Activated naive CD4-positive, alpha-beta T cell treated with anti-CD3 and anti-CD28 coated beads, Interleukin-2, amount 50 U/mL, for 24 hours (primary cell): ENCODE measurements at regions not wholly inside any gene's neighbourhood (a gene's known extent, or its start where the extent isn't known, plus 50 kb on each side); places are given as distances from the start of the nearest gene placed in this dataset.
A peak's percentile ranks its signal among the peaks of the same experiment; 100 is the strongest.

Experiments
- H3K27ac Mint-ChIP-seq: one replicate; pipeline ENCODE4 v1.8.0; 2021; ENCODE audit warnings: mild to moderate bottlenecking, mixed read lengths
- H3K27me3 Mint-ChIP-seq: one replicate; pipeline ENCODE4 v1.8.0; 2021; ENCODE audit warnings: mixed read lengths
- H3K36me3 Mint-ChIP-seq: one replicate; pipeline ENCODE4 v1.8.0; 2021; ENCODE audit warnings: mixed read lengths
- H3K4me1 Mint-ChIP-seq: one replicate; pipeline ENCODE4 v1.8.0; 2021; ENCODE audit warnings: mixed read lengths
- H3K4me3 Mint-ChIP-seq: one replicate; pipeline ENCODE4 v1.8.0; 2021; ENCODE audit warnings: mild to moderate bottlenecking, mixed read lengths
- H3K9me3 Mint-ChIP-seq: one replicate; pipeline ENCODE4 v1.8.0; 2021; ENCODE audit warnings: mixed read lengths

- H3K36me3 Mint-ChIP-seq = peaks cover 5% of the 10 kb centered on the region
Measured at GRCh38 chr12:131603939-131604795, 106.7 kb upstream of the SFSWAP start.

DNA sequence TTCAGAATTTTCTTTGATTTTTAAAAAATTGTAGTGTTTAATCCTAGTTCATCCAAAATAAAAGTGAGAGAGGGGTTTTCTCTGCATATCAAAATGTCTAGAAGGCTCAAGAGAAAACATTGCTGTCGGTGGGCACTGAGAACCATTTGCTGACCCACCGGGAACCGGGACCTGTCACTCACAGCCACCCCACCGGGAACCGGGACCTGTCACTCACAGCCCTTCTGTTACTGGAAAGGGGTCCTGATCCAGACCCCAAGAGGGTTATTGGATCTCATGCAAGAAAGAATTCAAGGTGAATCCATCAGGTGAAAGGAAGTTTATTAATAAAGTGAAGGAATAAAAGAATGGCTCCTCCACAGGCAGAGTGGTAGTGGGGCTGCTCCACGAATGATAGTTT lies 106.0 kb upstream of the SFSWAP start:
- Mint-ChIP-seq H3K9me3 (peaks cover 8% of the 10 kb centered on the region), H3K27ac (no peak overlapping the region), H3K4me1 (peaks cover 68% of the 10 kb centered on the region), H3K36me3 (peaks cover 5% of the 10 kb centered on the region), H3K27me3 (no peaks in the 10 kb centered on the region), H3K4me3 (no peak overlapping the region)

More at GRCh38 chr12:131603939-131604795, 106.7 kb upstream of the SFSWAP start:
- H3K27me3 Mint-ChIP-seq = no peaks in the 10 kb centered on the region
- peaks cover 8% of the 10 kb centered on the region for H3K9me3 Mint-ChIP-seq
- H3K4me1 Mint-ChIP-seq = peaks cover 64% of the 10 kb centered on the region
- peak overlapping the region; percentile 72 for H3K4me3 Mint-ChIP-seq
- H3K27ac Mint-ChIP-seq = peak overlapping the region; percentile 81

DNA sequence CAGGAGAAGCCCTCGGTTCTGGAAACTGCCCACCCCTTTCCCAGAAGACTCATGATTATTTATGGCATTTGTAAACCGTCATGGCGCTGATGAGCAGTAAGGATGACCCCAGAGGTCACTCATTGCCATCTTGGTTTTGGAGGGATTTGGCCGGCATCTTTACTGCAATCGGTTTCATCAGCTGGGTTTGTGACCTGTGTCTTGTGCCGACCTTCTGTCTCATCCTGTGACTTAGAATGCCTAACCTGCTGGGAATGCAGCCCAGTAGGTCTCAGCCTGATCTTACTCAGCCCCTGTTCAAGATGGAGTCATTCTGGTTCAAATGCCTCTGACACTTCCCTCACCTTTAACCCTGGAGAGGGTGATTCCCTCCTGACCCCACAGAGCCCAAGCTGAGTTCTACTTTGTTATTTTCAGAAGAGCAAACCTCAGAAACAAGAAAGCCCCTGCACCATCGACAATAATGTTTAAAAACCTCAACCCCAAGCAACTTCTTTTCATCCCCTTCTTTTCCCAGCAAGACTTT lies 105.5 kb upstream of the SFSWAP start:
- H3K27me3 Mint-ChIP-seq = no peaks in the 10 kb centered on the region
- peaks cover 68% of the 10 kb centered on the region for H3K4me1 Mint-ChIP-seq
- peaks cover 5% of the 10 kb centered on the region for H3K36me3 Mint-ChIP-seq
- H3K27ac Mint-ChIP-seq = no peak overlapping the region
- H3K4me3 Mint-ChIP-seq = peak overlapping the region; percentile 47
- H3K9me3 Mint-ChIP-seq = peaks cover 8% of the 10 kb centered on the region

DNA sequence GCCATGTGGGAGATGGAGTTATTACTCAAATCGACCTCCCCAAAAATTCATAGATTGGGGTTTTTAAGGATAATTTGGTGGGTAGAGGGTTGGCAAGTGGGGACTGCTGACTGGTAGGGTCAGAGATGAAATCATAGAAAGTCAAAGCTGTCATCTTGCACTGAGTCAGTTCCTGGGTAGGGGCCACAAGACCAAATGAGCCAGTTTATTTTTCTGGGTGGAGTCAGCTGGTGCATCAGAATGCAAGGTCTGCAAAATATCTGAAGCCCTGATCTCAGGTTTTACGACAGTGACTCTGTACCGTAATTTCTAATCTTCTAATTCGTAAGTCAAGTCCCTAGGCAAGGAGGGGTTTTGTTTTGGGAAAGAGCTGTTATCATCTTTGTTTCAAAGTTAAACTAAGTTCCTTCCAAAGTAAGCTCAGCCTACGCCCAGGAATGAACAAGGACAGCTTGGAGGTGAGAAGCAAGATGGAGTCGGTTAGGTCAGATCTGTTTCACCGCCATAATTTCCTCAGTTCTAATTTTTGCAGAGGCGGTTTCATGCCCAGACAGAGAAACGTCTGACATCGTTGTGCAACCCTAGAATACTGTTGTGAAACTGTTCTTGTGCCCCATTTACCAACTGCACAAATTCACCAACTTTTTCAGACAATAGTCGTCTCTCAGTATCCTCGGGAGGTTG lies 104.5 kb upstream of the SFSWAP start:
- Mint-ChIP-seq H3K4me1 (peaks cover 68% of the 10 kb centered on the region), H3K9me3 (peaks cover 8% of the 10 kb centered on the region), H3K36me3 (peaks cover 5% of the 10 kb centered on the region), H3K27ac (no peak overlapping the region), H3K4me3 (peak overlapping the region; percentile 47), H3K27me3 (no peaks in the 10 kb centered on the region)

DNA sequence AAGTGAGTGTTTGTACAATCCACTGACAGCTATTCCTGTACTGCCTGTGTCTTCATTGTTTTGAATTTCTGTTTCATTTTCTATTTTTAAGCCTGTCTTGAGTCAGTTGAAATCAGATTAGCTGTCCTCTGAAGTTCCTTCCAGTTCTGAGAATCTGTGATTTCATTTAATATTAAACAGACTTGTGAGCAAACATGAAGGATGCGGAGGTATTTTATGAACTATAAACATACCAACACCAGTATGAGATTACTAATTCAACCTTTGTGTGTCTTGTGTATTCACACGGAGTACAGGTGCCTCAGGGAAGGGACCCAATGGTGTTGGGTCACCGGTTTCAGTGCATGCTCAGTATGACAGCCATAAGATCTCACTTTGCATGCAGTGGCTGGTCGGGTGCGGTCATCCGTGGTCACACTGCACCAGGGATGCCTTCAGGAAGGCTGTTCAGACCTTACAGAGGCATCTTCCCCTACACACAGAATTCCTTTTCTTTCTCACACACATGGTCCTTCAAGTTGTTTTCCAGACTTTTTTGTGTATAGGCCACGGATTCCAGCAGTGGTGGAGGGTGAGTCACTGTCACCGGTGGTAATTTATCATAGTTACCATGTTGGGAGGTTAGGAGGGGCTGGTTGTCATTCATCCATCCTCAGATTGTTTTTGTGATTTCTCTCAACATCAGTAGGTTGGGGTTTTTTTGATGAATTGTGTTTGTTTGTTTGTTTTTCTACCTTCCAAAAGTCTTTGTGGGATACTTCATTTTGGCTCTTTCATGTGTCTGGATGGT lies 103.0 kb upstream of the SFSWAP start:
- H3K27ac Mint-ChIP-seq = peak overlapping the region; percentile 41
- no peaks in the 10 kb centered on the region for H3K27me3 Mint-ChIP-seq
- peaks cover 62% of the 10 kb centered on the region for H3K4me1 Mint-ChIP-seq
- peak overlapping the region; percentile 17 for H3K4me3 Mint-ChIP-seq
- peaks cover 1% of the 10 kb centered on the region for H3K9me3 Mint-ChIP-seq
- peaks cover under 1% of the 10 kb centered on the region for H3K36me3 Mint-ChIP-seq

DNA sequence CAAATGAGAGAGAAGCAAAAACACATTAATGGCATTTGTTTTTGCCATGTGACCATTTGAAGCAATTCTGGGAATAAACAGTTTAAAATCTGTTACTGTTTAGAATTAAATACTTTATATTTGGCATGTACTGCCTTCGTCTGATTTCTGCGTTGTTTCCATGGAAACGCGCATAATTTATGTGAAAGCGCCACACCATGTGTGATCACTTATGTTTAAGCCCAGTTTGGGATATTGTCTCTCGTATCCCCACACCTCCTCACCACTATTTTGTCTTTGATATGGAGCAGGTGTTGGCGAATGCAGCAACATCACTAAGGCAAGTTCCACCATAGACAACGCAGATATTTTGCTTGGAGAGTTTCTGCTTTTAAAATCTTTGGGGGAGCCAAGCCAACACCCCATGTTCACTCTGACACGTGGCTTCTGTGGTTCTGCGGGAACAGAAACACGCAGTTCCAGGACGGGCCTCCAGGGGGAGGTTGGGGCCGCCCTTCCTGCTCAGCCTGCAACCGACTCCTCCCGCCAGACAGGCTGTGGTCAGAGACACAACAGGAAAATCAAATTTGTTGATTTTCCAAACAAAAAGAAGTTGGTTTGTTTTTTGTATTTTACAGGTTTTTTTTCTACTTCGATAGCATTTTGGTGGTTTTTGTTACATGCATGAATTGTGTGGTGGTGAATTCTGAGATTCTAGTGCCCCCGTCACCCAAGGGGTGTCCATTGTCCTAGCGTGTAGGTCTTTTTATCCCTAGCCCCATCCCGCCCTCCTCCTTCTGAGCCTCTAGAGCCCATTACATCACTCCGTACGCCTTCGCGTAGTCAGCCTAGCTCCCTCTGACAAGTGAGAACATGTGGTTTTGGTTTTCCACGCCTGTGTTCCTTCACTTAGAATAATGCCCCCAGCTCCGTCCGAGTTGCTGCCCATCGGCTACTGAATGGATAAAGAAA lies 101.9 kb upstream of the SFSWAP start:
- peaks cover 50% of the 10 kb centered on the region for H3K4me1 Mint-ChIP-seq
- no peak overlapping the region for H3K4me3 Mint-ChIP-seq
- no peaks in the 10 kb centered on the region for H3K36me3 Mint-ChIP-seq
- no peak overlapping the region for H3K27ac Mint-ChIP-seq
- H3K9me3 Mint-ChIP-seq = no peaks in the 10 kb centered on the region
- H3K27me3 Mint-ChIP-seq = no peaks in the 10 kb centered on the region

DNA sequence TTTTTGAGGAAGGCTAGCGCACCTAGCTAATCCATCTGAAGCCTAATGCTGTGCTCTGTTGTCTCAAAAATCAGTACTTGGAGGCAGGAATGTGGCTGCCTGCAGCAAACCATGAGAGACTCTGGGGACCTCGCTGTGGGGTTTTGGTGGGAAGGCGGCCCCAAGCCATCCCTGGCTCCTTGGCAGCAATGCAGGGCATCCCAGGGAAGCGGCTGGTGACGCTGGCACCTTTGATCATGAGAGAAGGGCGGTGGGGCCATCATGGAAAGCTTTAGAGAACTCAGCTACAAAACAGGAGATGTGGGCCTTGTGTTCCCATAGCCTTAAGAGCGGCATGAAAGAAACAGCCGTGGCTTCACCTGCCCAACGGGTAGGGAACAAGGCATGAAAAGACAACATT lies 101.1 kb upstream of the SFSWAP start:
- Mint-ChIP-seq H3K4me1 (peaks cover 42% of the 10 kb centered on the region), H3K9me3 (no peaks in the 10 kb centered on the region), H3K36me3 (no peaks in the 10 kb centered on the region), H3K4me3 (no peak overlapping the region), H3K27me3 (no peaks in the 10 kb centered on the region), H3K27ac (no peak overlapping the region)

- peaks cover 38% of the 10 kb centered on the region for H3K4me1 Mint-ChIP-seq
- H3K36me3 Mint-ChIP-seq = no peaks in the 10 kb centered on the region
- no peaks in the 10 kb centered on the region for H3K27me3 Mint-ChIP-seq
Measured at GRCh38 chr12:131610181-131610580, 100.7 kb upstream of the SFSWAP start.

GRCh38 chr12:131610891-131611290 lies 100.0 kb upstream of the SFSWAP start:
- Mint-ChIP-seq H3K27ac (no peak overlapping the region), H3K27me3 (no peaks in the 10 kb centered on the region), H3K9me3 (no peaks in the 10 kb centered on the region), H3K4me3 (no peak overlapping the region), H3K4me1 (peaks cover 31% of the 10 kb centered on the region), H3K36me3 (no peaks in the 10 kb centered on the region)

More at GRCh38 chr12:131610181-131610580, 100.7 kb upstream of the SFSWAP start:
- Mint-ChIP-seq H3K4me3 (no peak overlapping the region), H3K9me3 (no peaks in the 10 kb centered on the region), H3K27ac (no peak overlapping the region)

DNA sequence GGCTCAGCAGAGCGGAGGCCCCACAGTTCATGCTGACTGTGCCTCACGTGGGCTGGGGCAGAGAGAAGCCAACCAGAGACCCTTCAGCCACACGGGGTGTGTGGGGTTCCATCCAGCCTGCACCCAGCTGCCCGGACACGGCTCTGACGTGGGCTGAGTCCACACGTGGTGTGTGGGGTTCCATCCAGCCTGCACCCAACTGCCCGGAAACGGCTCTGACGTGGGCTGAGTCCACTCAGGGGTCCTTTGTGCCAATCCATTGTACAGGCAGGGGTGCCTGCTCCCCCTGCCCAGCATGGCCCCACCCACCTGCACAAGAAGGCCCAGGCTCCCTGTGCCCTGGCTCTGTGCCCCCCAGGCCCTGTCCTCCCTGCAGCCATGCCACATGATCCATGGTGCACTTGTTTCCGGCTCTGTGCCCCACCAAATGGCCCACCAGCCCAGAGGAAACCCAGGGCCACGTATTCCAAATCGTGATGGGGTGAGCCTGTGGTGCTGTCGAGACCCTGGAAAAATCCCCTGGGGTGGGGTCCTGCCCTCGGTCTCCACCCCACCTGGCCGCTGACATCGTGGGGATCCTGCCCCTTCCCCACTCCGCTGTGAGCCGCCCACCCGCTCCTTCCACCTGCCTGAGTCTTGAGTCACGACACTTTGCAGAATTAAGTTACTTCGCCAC lies 99.3 kb upstream of the SFSWAP start:
- Mint-ChIP-seq H3K9me3 (no peaks in the 10 kb centered on the region), H3K27me3 (no peaks in the 10 kb centered on the region), H3K4me3 (no peak overlapping the region), H3K4me1 (peaks cover 26% of the 10 kb centered on the region), H3K27ac (no peak overlapping the region), H3K36me3 (no peaks in the 10 kb centered on the region)

GRCh38 chr12:131612092-131612755 lies 98.7 kb upstream of the SFSWAP start:
- no peaks in the 10 kb centered on the region for H3K27me3 Mint-ChIP-seq
- no peaks in the 10 kb centered on the region for H3K36me3 Mint-ChIP-seq
- no peak overlapping the region for H3K4me3 Mint-ChIP-seq
- no peaks in the 10 kb centered on the region for H3K9me3 Mint-ChIP-seq
- H3K27ac Mint-ChIP-seq = no peak overlapping the region
- peaks cover 25% of the 10 kb centered on the region for H3K4me1 Mint-ChIP-seq

- Mint-ChIP-seq H3K27ac (no peak overlapping the region), H3K9me3 (no peaks in the 10 kb centered on the region), H3K4me3 (no peak overlapping the region), H3K4me1 (peaks cover 16% of the 10 kb centered on the region), H3K36me3 (no peaks in the 10 kb centered on the region), H3K27me3 (no peaks in the 10 kb centered on the region)
Measured at GRCh38 chr12:131613186-131613585, 97.7 kb upstream of the SFSWAP start.

DNA sequence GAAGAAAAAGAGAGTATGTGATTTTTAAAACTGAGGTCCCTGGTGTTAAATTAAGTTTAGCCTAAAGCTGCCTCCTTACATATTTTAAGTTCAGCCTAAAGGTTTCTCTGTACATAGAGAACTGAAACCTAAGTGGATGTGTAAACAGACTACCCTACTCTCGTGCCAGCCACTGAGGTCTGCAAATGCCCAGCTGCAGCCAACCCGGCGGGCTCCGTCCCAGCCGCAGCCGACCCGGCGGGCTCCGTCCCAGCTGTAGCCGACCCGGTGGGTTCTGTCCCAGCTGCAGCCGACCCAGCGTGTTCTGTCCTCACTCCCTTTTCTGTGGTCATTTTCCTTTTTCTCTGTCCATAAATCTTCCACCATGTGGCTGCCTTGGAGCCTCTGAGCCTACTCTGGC lies 97.2 kb upstream of the SFSWAP start:
- Mint-ChIP-seq H3K27me3 (no peaks in the 10 kb centered on the region), H3K4me3 (no peak overlapping the region), H3K9me3 (no peaks in the 10 kb centered on the region), H3K27ac (no peak overlapping the region), H3K4me1 (peaks cover 11% of the 10 kb centered on the region), H3K36me3 (no peaks in the 10 kb centered on the region)
